ENCODE measurements at regions not wholly inside any gene's neighbourhood (a gene's known extent, or its start where the extent isn't known, plus 50 kb on each side); places are given as distances from the start of the nearest gene placed in this dataset.
A peak's percentile ranks its signal among the peaks of the same experiment; 100 is the strongest.
"Not testable (repeated sequence)": the region's sequence is repeated elsewhere in the genome, so short reads cannot be mapped to it uniquely, and the experiment has no call there.

GRCh38 chr4:174400603-174401302 lies 117.0 kb downstream of the CEP44 start:
- not testable (repeated sequence) for DNase-seq (ENCODE audit: low spot score)

GRCh38 chr4:174398728-174399127 lies 115.0 kb downstream of the CEP44 start:
- peak; percentile 34 for DNase-seq (ENCODE audit: low spot score)

DNA sequence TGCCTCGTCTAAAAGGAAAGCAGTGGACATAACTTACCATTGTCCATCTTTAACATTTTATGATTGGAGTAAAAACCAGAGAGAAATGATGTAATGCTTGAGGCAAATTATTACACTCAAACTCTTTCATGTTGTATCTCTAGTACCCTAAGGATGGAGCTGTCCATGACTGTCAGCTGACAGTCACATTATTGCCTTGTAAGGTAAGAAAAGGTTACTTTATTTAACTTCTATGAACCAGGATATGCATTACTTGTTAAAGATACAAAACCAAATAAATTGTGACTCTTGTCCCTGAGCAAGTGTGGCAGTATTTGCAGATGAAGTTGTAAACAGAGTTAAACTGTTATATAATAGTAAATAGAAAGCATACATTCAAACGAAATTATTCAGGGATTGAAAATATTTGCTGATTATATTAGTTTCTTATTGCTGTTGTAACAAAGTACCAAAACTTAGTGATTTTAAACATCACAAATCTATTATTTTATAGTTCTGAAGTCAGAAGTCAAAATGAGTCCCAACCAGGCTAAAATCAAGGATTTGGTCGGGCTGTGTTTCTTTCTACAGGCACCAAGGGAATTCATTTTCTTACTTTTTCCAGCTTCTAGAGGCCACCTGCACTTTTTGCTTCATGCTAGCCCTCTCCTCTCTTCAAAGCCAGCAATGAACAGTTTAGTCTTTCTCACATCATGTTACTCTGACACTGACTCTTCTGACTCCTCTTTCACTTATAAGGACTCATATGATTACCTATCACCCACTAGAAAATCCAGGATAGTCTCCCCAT lies 113.8 kb downstream of the CEP44 start:
- DNase-seq (ENCODE audit: low spot score), result no peak

- no peak for DNase-seq (ENCODE audit: low spot score)
Observed at GRCh38 chr4:174396599-174397110, 112.9 kb downstream of the CEP44 start.

DNA sequence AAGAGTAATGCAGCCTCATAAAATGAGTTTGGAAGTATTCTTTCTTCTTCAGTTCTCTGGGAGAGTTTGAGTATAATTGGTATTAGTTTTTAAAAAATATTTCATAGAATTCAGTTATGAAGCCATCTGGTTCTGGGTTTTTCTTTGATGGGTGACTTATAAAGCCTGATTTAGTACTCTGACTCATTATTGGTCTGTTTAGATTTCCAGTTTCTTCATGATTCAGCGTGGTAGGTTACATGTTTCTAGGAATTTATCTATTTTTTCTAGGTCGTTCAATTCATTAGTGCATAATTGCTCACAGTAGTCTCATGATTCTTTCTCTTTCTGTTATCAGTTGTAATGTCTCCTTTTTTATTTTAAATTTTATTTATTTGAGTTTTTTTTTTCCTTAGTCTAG lies 111.2 kb downstream of the CEP44 start:
- peak; percentile 26 for DNase-seq (ENCODE audit: low spot score)

DNA sequence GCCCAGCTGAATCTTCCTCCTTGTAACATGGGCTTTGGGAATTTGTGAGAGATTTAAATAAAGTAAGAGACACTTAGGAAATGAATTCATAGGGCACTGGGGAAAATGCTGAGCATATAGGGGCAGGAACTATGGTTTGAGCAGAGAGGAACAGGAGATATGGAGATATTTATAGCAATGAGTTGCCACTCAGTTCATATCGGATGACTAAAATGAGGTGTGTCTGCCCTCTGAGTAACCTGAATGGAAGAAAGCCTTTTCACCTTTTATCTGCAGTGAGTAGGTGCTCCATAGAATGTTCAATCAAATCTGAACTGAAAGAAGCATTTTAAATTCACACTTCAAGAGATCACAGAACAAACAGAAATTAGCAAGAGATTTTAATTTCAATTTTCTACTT lies 105.7 kb downstream of the CEP44 start:
- DNase-seq (ENCODE audit: low spot score), result no peak

GRCh38 chr4:174388461-174389145 lies 104.9 kb downstream of the CEP44 start:
- no peak for DNase-seq (ENCODE audit: low spot score)

DNA sequence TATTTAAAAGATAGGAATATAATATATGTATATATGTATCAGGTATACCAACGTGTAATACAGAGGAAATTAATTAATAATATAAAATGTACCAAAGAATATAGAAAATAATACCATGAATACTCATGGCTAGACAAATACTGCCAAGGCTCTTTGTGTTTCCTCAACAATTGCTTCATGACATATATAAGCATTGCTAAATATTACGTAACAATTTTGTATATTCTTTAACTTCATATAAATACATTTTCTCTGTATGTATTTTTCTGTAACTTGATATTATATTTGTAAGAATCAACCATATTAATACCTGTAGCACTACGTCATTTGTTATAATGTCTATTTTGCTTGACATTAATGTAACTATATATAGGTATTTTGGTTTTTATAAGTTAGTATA lies 104.0 kb downstream of the CEP44 start:
- DNase-seq (ENCODE audit: low spot score), result no peak

DNA sequence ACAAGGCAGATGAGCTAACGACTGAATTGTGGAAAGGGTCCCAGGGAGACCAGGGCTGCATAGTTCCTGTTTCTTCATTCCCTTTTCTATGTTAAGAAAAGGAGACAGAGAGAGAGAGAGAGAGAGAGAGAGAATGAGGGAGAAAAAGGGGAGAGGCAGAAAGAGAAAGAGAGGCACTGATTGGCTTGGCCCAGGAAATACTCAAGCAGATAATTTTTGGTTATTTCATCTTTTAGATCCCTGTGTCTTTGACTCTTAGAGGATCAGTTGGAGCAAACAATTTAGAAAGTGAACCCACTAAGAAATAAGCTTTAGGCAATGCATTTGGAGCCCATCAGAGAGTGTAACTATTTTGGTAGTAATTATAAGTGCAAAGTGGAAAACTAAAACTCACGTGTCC lies 103.4 kb downstream of the CEP44 start:
- DNase-seq (ENCODE audit: low spot score), result no peak

- DNase-seq (ENCODE audit: low spot score), result no peak
Observed at GRCh38 chr4:174383783-174384182, 100.1 kb downstream of the CEP44 start.

- DNase-seq (ENCODE audit: low spot score), result not testable (repeated sequence)
Observed at GRCh38 chr4:174382938-174383605, 99.4 kb downstream of the CEP44 start.
